ES-I3 (cell line): ENCODE measurements at regions not wholly inside any gene's neighbourhood (a gene's known extent, or its start where the extent isn't known, plus 50 kb on each side); places are given as distances from the start of the nearest gene placed in this dataset.
"Not testable (repeated sequence)": the region's sequence is repeated elsewhere in the genome, so short reads cannot be mapped to it uniquely, and the experiment has no call there.

ENCODE experiments used
- H3K36me3 ChIP-seq: 2 replicates; pipeline ENCODE4 v1.6.1; 2013; ENCODE audit warnings: mild to moderate bottlenecking, low read length, control low read depth, moderate library complexity; ENCODE audit not compliant: insufficient read depth
- H3K4me1 ChIP-seq: 2 replicates; pipeline ENCODE4 v1.6.1; 2013; ENCODE audit warnings: mild to moderate bottlenecking, control low read depth, low read length; ENCODE audit not compliant: insufficient read depth
- H3K9ac ChIP-seq: 2 replicates; pipeline ENCODE4 v1.6.1; 2013; ENCODE audit warnings: low read depth, mild to moderate bottlenecking, low read length, moderate library complexity
- H3K9me3 ChIP-seq: 2 replicates; pipeline ENCODE4 v1.6.1; 2013; ENCODE audit warnings: mild to moderate bottlenecking, low read length, moderate library complexity; ENCODE audit not compliant: control insufficient read depth, insufficient read depth

GRCh38 chr10:46724258-46724657 lies 145.3 kb downstream of the SYT15 start:
- H3K9ac ChIP-seq, H3K9me3 ChIP-seq, H3K4me1 ChIP-seq, H3K36me3 ChIP-seq: not testable (repeated sequence)

- H3K9me3 ChIP-seq, H3K9ac ChIP-seq, H3K4me1 ChIP-seq, H3K36me3 ChIP-seq: not testable (repeated sequence)
Measured at GRCh38 chr10:46728359-46728758, 149.4 kb downstream of the SYT15 start.

GRCh38 chr10:46730729-46731128 lies 151.8 kb downstream of the SYT15 start:
- H3K9ac ChIP-seq, H3K9me3 ChIP-seq, H3K4me1 ChIP-seq, H3K36me3 ChIP-seq: not testable (repeated sequence)

- H3K4me1 ChIP-seq, H3K36me3 ChIP-seq, H3K9me3 ChIP-seq, H3K9ac ChIP-seq: not testable (repeated sequence)
Measured at GRCh38 chr10:46733635-46734261, 154.8 kb downstream of the SYT15 start.

- not testable (repeated sequence) for H3K4me1 ChIP-seq, H3K36me3 ChIP-seq, H3K9ac ChIP-seq, H3K9me3 ChIP-seq
Measured at GRCh38 chr10:46734262-46734642, 155.3 kb downstream of the SYT15 start.

GRCh38 chr10:46739919-46740318 lies 161.0 kb downstream of the SYT15 start:
- H3K4me1 ChIP-seq, H3K9me3 ChIP-seq, H3K9ac ChIP-seq, H3K36me3 ChIP-seq: not testable (repeated sequence)

GRCh38 chr10:46740368-46740767 lies 161.4 kb downstream of the SYT15 start:
- not testable (repeated sequence) for H3K9me3 ChIP-seq, H3K36me3 ChIP-seq, H3K9ac ChIP-seq, H3K4me1 ChIP-seq

GRCh38 chr10:46749003-46749402 lies 162.2 kb upstream of the PTPN20 start:
- H3K36me3 ChIP-seq, H3K9ac ChIP-seq, H3K9me3 ChIP-seq, H3K4me1 ChIP-seq: not testable (repeated sequence)

- H3K9ac ChIP-seq, H3K9me3 ChIP-seq, H3K36me3 ChIP-seq, H3K4me1 ChIP-seq: not testable (repeated sequence)
Measured at GRCh38 chr10:46749470-46749869, 161.8 kb upstream of the PTPN20 start.

- not testable (repeated sequence) for H3K9me3 ChIP-seq, H3K9ac ChIP-seq, H3K4me1 ChIP-seq, H3K36me3 ChIP-seq
Measured at GRCh38 chr10:46753763-46754162, 157.5 kb upstream of the PTPN20 start.

- not testable (repeated sequence) for H3K4me1 ChIP-seq, H3K36me3 ChIP-seq, H3K9me3 ChIP-seq
Measured at GRCh38 chr10:46761471-46761870, 149.8 kb upstream of the PTPN20 start.

GRCh38 chr10:46768515-46769291 lies 142.5 kb upstream of the PTPN20 start:
- not testable (repeated sequence) for H3K4me1 ChIP-seq, H3K9me3 ChIP-seq, H3K36me3 ChIP-seq, H3K9ac ChIP-seq

More at GRCh38 chr10:46761471-46761870, 149.8 kb upstream of the PTPN20 start:
- H3K9ac ChIP-seq, result not testable (repeated sequence)

GRCh38 chr10:46773178-46773896 lies 137.9 kb upstream of the PTPN20 start:
- H3K9ac ChIP-seq, H3K9me3 ChIP-seq, H3K4me1 ChIP-seq, H3K36me3 ChIP-seq: not testable (repeated sequence)

GRCh38 chr10:46773897-46774236 lies 137.4 kb upstream of the PTPN20 start:
- H3K4me1 ChIP-seq, H3K9me3 ChIP-seq, H3K9ac ChIP-seq, H3K36me3 ChIP-seq: not testable (repeated sequence)

GRCh38 chr10:46774366-46774765 lies 136.9 kb upstream of the PTPN20 start:
- H3K9me3 ChIP-seq, H3K9ac ChIP-seq, H3K4me1 ChIP-seq, H3K36me3 ChIP-seq: not testable (repeated sequence)
